Vagina (tissue), 2 donors: ENCODE measurements at regions not wholly inside any gene's neighbourhood (a gene's known extent, or its start where the extent isn't known, plus 50 kb on each side); places are given as distances from the start of the nearest gene placed in this dataset.

ENCODE experiments used
- CTCF ChIP-seq, 3 experiments: fragments of 450-650 bp in 2 of 3; fragments of 200-600 bp in 1 of 3; sonication (generic) in 1 of 3; IDR thresholded peaks; one replicate each; pipeline ENCODE4 v1.5.1; 2017 to 2019; ENCODE audit warnings: antibody characterized with exemption in 3 of 3, mild to moderate bottlenecking in 2 of 3, moderate library complexity in 2 of 3
- POLR2A ChIP-seq, 2 donors: fragments of 450-650 bp; IDR thresholded peaks; one replicate each; pipeline ENCODE4 v1.6.1; 2017; ENCODE audit warnings: antibody characterized with exemption in 2 of 2, mild to moderate bottlenecking in 2 of 2, moderate library complexity in 2 of 2
- POLR2AphosphoS5 ChIP-seq, 2 donors: sonication (generic); formaldehyde crosslinking; IDR thresholded peaks; one replicate each; pipeline ENCODE4 v1.9.0; 2017; ENCODE audit warnings: antibody characterized with exemption in 2 of 2, mild to moderate bottlenecking in 2 of 2, low read depth in 1 of 2; ENCODE audit not compliant: insufficient read depth in 1 of 2

- TF ChIP-seq CTCF (IDR thresholded peaks at IDR 0.05): no peak
- no peak for TF ChIP-seq POLR2AphosphoS5 (IDR thresholded peaks at IDR 0.05; ENCODE audit: insufficient read depth in 1 of 2, low read depth in 1 of 2)
- no peak for TF ChIP-seq POLR2A (IDR thresholded peaks at IDR 0.05)
These were observed 942.9 kb downstream of the SQOR start for GRCh38 chr15:46577767-46578166.
